ENCODE measurements at regions not wholly inside any gene's neighbourhood (a gene's known extent, or its start where the extent isn't known, plus 50 kb on each side); places are given as distances from the start of the nearest gene placed in this dataset.
"Not testable (repeated sequence)": the region's sequence is repeated elsewhere in the genome, so short reads cannot be mapped to it uniquely, and the experiment has no call there.

DNA sequence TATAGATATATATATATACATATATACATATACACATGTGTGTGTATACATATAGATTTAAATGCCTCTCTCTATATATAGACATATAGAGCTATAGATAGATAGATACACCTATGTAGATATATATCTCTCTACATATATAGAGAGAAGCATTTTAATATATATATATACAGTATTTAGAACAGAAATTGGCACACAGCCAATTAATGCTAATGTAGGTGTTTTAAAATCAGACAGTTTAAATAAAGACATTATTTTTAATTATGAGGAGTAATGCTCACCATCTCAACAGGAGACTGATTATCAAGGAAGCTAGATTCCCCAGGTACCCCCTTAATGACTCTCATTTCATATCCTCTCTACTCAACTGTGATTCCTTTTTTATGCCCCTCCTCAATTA lies 170.7 kb upstream of the CRIM1 start:
- Histone ChIP-seq H3K9me3 (ENCODE audit: control insufficient read depth in 4 of 4, low read length in 3 of 4) (peaks cover 0 to 2% (median 0%) of the 10 kb centered on the region in 4 donors), H3K27me3 (ENCODE audit: control insufficient read depth in 4 of 4, insufficient read depth in 4 of 4, low read length in 3 of 4) (no peaks in the 10 kb centered on the region), H3K4me1 (ENCODE audit: control insufficient read depth in 4 of 4, insufficient read depth in 4 of 4, low read length in 3 of 4) (no peaks in the 10 kb centered on the region), H3K36me3 (ENCODE audit: control insufficient read depth in 4 of 4, insufficient read depth in 3 of 4, low read depth in 1 of 4, low read length in 3 of 4) (no peaks in the 10 kb centered on the region), H3K9ac (ENCODE audit: low read depth in 1 of 2, low read length in 2 of 2) (no peak overlapping the region), H3K4me3 (ENCODE audit: low read depth in 1 of 3, low read length in 3 of 3) (no peak overlapping the region), H3K27ac (ENCODE audit: low read depth in 1 of 2, low read length in 2 of 2) (no peak overlapping the region)
- DNase-seq (ENCODE audit: low spot score), result no peak
- no peak for TF ChIP-seq FOXA1 (IDR thresholded peaks at IDR 0.05)
- TF ChIP-seq YY1 (IDR thresholded peaks at IDR 0.05), result no peak
- TF ChIP-seq FOXA2 (IDR thresholded peaks at IDR 0.05), result no peak
- TF ChIP-seq JUND (IDR thresholded peaks at IDR 0.05), result no peak
- TF ChIP-seq, protein P1, sequence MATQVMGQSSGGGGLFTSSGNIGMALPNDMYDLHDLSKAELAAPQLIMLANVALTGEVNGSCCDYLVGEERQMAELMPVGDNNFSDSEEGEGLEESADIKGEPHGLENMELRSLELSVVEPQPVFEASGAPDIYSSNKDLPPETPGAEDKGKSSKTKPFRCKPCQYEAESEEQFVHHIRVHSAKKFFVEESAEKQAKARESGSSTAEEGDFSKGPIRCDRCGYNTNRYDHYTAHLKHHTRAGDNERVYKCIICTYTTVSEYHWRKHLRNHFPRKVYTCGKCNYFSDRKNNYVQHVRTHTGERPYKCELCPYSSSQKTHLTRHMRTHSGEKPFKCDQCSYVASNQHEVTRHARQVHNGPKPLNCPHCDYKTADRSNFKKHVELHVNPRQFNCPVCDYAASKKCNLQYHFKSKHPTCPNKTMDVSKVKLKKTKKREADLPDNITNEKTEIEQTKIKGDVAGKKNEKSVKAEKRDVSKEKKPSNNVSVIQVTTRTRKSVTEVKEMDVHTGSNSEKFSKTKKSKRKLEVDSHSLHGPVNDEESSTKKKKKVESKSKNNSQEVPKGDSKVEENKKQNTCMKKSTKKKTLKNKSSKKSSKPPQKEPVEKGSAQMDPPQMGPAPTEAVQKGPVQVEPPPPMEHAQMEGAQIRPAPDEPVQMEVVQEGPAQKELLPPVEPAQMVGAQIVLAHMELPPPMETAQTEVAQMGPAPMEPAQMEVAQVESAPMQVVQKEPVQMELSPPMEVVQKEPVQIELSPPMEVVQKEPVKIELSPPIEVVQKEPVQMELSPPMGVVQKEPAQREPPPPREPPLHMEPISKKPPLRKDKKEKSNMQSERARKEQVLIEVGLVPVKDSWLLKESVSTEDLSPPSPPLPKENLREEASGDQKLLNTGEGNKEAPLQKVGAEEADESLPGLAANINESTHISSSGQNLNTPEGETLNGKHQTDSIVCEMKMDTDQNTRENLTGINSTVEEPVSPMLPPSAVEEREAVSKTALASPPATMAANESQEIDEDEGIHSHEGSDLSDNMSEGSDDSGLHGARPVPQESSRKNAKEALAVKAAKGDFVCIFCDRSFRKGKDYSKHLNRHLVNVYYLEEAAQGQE (IDR thresholded peaks at IDR 0.05), result no peak
- TF ChIP-seq, protein P2, sequence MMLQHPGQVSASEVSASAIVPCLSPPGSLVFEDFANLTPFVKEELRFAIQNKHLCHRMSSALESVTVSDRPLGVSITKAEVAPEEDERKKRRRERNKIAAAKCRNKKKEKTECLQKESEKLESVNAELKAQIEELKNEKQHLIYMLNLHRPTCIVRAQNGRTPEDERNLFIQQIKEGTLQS (IDR thresholded peaks at IDR 0.05), result no peak
- TF ChIP-seq HNF4G (IDR thresholded peaks at IDR 0.05), result no peak
- TF ChIP-seq, protein P3, sequence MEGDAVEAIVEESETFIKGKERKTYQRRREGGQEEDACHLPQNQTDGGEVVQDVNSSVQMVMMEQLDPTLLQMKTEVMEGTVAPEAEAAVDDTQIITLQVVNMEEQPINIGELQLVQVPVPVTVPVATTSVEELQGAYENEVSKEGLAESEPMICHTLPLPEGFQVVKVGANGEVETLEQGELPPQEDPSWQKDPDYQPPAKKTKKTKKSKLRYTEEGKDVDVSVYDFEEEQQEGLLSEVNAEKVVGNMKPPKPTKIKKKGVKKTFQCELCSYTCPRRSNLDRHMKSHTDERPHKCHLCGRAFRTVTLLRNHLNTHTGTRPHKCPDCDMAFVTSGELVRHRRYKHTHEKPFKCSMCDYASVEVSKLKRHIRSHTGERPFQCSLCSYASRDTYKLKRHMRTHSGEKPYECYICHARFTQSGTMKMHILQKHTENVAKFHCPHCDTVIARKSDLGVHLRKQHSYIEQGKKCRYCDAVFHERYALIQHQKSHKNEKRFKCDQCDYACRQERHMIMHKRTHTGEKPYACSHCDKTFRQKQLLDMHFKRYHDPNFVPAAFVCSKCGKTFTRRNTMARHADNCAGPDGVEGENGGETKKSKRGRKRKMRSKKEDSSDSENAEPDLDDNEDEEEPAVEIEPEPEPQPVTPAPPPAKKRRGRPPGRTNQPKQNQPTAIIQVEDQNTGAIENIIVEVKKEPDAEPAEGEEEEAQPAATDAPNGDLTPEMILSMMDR (IDR thresholded peaks at IDR 0.05; ENCODE audit: low read depth, low read length, missing input control), result no peak

DNA sequence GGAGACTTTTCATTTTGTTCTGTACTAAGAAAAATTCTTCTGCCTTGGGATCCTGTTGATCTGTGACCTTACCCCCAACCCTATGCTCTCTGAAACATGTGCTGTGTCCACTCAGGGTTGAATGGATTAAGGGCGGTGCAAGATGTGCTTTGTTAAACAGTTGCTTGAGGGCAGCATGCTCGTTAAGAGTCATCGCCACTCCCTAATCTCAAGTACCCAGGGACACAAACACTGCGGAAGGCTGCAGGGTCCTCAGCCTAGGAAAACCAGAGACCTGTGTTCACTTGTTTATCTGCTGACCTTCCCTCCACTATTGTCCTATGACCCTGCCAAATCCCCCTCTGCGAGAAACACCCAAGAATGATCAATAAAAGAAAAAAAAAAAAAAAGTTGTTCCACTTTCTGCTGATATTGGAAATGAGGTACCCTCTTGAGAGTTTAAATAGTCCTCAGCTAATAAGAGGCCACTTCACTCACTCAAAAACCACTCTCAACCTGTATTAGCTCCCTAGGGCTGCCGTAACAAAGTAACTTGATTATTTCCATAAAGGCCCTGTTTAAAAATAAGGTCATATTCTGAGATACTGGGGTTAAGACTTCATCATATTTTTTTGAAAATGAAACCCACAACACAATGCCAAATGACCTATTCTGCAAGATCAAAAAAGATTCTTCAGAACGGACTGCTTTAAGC lies 174.6 kb upstream of the CRIM1 start:
- 77% methylated on average over 7 of the region's 7 CpGs for WGBS
- H3K27ac ChIP-seq (ENCODE audit: low read depth in 1 of 2, low read length in 2 of 2); H3K9ac ChIP-seq (ENCODE audit: low read depth in 1 of 2, low read length in 2 of 2); H3K4me1 ChIP-seq (ENCODE audit: control insufficient read depth in 4 of 4, insufficient read depth in 4 of 4, low read length in 3 of 4); H3K4me3 ChIP-seq (ENCODE audit: low read depth in 1 of 3, low read length in 3 of 3); H3K27me3 ChIP-seq (ENCODE audit: control insufficient read depth in 4 of 4, insufficient read depth in 4 of 4, low read length in 3 of 4); H3K9me3 ChIP-seq (ENCODE audit: control insufficient read depth in 4 of 4, low read length in 3 of 4); H3K36me3 ChIP-seq (ENCODE audit: control insufficient read depth in 4 of 4, insufficient read depth in 3 of 4, low read depth in 1 of 4, low read length in 3 of 4); DNase-seq (ENCODE audit: low spot score): not testable (repeated sequence)

DNA sequence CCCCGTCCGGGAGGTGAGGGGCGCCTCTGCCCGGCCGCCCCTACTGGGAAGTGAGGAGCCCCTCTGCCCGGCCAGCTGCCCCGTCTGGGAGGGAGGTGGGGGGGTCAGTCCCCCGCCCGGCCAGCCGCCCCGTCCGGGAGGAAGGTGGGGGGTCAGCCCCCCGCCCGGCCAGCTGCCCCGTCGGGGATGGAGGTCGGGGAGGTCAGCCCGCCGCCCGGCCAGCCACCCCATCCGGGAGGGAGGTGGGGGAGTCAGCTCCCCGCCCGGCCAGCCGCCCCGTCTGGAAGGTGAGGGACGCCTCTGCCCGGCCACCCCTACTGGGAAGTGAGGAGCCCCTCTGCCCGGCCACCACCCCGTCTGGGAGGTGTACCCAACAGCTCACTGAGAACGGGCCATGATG lies 175.3 kb upstream of the CRIM1 start:
- not testable (repeated sequence) for H3K9ac ChIP-seq (ENCODE audit: low read depth in 1 of 2, low read length in 2 of 2); H3K27ac ChIP-seq (ENCODE audit: low read depth in 1 of 2, low read length in 2 of 2); H3K4me3 ChIP-seq (ENCODE audit: low read depth in 1 of 3, low read length in 3 of 3); H3K27me3 ChIP-seq (ENCODE audit: control insufficient read depth in 4 of 4, insufficient read depth in 4 of 4, low read length in 3 of 4); H3K9me3 ChIP-seq (ENCODE audit: control insufficient read depth in 4 of 4, low read length in 3 of 4); DNase-seq (ENCODE audit: low spot score); H3K36me3 ChIP-seq (ENCODE audit: control insufficient read depth in 4 of 4, insufficient read depth in 3 of 4, low read depth in 1 of 4, low read length in 3 of 4); H3K4me1 ChIP-seq (ENCODE audit: control insufficient read depth in 4 of 4, insufficient read depth in 4 of 4, low read length in 3 of 4)
- WGBS, result 96% methylated on average over 26 of the region's 30 CpGs

DNA sequence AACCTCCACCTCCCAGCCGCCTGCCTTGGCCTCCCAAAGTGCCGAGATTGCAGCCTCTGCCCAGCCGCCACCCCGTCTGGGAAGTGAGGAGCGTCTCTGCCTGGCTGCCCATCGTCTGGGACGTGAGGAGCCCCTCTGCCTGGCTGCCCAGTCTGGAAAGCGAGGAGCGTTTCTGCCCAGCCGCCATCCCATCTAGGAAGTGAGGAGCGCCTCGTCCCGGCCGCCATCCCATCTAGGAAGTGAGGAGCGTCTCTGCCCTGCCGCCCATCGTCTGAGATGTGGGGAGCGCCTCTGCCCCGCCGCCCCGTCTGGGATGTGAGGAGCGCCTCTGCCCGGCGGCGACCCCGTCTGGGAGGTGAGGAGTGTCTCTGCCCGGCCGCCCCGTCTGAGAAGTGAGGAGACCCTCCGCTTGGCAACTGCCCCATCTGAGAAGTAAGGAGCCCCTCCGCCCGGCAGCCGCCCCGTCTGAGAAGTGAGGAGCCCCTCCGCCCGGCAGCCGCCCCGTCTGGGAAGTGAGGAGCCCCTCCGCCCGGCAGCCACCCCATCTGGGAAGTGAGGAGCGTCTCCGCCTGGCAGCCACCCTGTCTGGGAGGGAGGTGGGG lies 175.8 kb upstream of the CRIM1 start:
- not testable (repeated sequence) for H3K9ac ChIP-seq (ENCODE audit: low read depth in 1 of 2, low read length in 2 of 2); H3K27ac ChIP-seq (ENCODE audit: low read depth in 1 of 2, low read length in 2 of 2); H3K27me3 ChIP-seq (ENCODE audit: control insufficient read depth in 4 of 4, insufficient read depth in 4 of 4, low read length in 3 of 4); H3K9me3 ChIP-seq (ENCODE audit: control insufficient read depth in 4 of 4, low read length in 3 of 4); H3K4me3 ChIP-seq (ENCODE audit: low read depth in 1 of 3, low read length in 3 of 3); H3K4me1 ChIP-seq (ENCODE audit: control insufficient read depth in 4 of 4, insufficient read depth in 4 of 4, low read length in 3 of 4); DNase-seq (ENCODE audit: low spot score); H3K36me3 ChIP-seq (ENCODE audit: control insufficient read depth in 4 of 4, insufficient read depth in 3 of 4, low read depth in 1 of 4, low read length in 3 of 4)
- WGBS, result 94% methylated on average over 39 of the region's 42 CpGs
